Left lung (tissue), 4 donors: ENCODE measurements at regions not wholly inside any gene's neighbourhood (a gene's known extent, or its start where the extent isn't known, plus 50 kb on each side); places are given as distances from the start of the nearest gene placed in this dataset.

ENCODE experiments used
- ATAC-seq: fragments of 200-7000 bp; cut with Tn5 transposase; one replicate; pipeline ENCODE4 v1.9.1; 2020; ENCODE audit warnings: moderate library complexity
- DNase-seq, 4 donors: peaks; one replicate each; pipeline ENCODE4 v3.0.0-alpha.2; 2013 to 2020
- H3K27ac ChIP-seq, 2 donors: fragments of 200-600 bp; sonication (generic) in 1 of 2; one replicate each; pipeline versions ENCODE4 v1.5.0 to v1.8.0; 2020 to 2021
- H3K27me3 ChIP-seq, 2 donors: fragments of 200-600 bp; sonication (generic) in 1 of 2; one replicate each; pipeline versions ENCODE4 v1.5.0 to v1.8.0; 2020 to 2021
- H3K36me3 ChIP-seq, 2 donors: fragments of 200-600 bp; sonication (generic) in 1 of 2; one replicate each; pipeline versions ENCODE4 v1.5.0 to v1.8.0; 2020 to 2021
- H3K4me1 ChIP-seq, 2 donors: fragments of 200-600 bp; one replicate each; pipeline ENCODE4 v1.8.0; 2021
- H3K4me3 ChIP-seq, 2 donors: fragments of 200-600 bp; sonication (generic) in 1 of 2; one replicate each; pipeline versions ENCODE4 v1.5.0 to v1.8.0; 2020 to 2021; ENCODE audit warnings: mild to moderate bottlenecking in 1 of 2
- H3K9me3 ChIP-seq, 2 donors: fragments of 200-600 bp; sonication (generic) in 1 of 2; one replicate each; pipeline versions ENCODE4 v1.5.0 to v1.8.0; 2020 to 2021
- intact Hi-C, 2 donors: fragments of 100-400 bp; cut with DNase I; formaldehyde crosslinking; loops; one replicate each; pipeline versions ENCODE4 v1.11.2 to v1.14.2; 2022
- TF ChIP-seq, protein P1 (sequence below), 2 donors: fragments of 200-600 bp; sonication (generic) in 1 of 2; IDR thresholded peaks; one replicate each; pipeline versions ENCODE4 v1.5.0 to v1.8.0; 2021; ENCODE audit warnings: antibody characterized with exemption in 2 of 2
- donor health status: DM: no; HTN: yes; CAD: no.
- donor health status: DM: no; HTN: no; CAD: no.

GRCh38 chr6:63427951-63428350 is 108.2 kb upstream of the LGSN start:
- TF ChIP-seq, protein P1, sequence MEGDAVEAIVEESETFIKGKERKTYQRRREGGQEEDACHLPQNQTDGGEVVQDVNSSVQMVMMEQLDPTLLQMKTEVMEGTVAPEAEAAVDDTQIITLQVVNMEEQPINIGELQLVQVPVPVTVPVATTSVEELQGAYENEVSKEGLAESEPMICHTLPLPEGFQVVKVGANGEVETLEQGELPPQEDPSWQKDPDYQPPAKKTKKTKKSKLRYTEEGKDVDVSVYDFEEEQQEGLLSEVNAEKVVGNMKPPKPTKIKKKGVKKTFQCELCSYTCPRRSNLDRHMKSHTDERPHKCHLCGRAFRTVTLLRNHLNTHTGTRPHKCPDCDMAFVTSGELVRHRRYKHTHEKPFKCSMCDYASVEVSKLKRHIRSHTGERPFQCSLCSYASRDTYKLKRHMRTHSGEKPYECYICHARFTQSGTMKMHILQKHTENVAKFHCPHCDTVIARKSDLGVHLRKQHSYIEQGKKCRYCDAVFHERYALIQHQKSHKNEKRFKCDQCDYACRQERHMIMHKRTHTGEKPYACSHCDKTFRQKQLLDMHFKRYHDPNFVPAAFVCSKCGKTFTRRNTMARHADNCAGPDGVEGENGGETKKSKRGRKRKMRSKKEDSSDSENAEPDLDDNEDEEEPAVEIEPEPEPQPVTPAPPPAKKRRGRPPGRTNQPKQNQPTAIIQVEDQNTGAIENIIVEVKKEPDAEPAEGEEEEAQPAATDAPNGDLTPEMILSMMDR (IDR thresholded peaks at IDR 0.05) = no peak
- H3K4me3 ChIP-seq = no peak overlapping the region
- no peak for DNase-seq
- no peaks in the 10 kb centered on the region for H3K27me3 ChIP-seq
- H3K36me3 ChIP-seq = no peaks in the 10 kb centered on the region
- intact Hi-C loops = no loop called here
- H3K9me3 ChIP-seq = peaks cover 0 to 3% of the 10 kb centered on the region in 2 donors
- H3K4me1 ChIP-seq = no peaks in the 10 kb centered on the region
- H3K27ac ChIP-seq = no peak overlapping the region
- ATAC-seq = no peak

DNA sequence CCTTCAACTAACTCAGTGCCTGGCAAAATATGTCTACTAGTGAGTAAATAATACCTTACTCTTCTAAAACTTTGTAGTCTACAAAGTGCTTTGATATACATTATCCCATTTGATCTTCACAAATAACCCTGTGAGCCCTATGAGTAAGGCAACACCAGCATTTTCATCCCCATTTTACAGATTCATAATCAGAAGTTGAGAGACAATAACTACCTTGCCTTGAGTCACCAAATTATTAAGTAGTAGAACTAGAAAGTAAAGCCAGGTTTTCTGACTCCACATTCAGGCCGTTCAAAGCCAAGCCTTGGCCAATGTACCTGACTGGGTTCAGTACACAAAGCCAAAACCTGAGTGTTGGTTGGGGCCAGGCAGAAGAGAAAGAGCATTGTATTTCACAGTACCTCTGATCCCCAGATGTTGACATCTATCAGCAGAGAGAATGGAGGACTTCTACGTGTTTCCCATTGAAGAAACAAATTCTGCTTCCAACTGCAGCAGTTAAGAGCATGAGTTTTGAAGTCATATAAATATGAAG is 111.3 kb upstream of the LGSN start:
- Histone ChIP-seq H3K27ac (no peak overlapping the region), H3K36me3 (no peaks in the 10 kb centered on the region), H3K4me1 (no peaks in the 10 kb centered on the region), H3K9me3 (no peaks in the 10 kb centered on the region), H3K27me3 (no peaks in the 10 kb centered on the region), H3K4me3 (no peak overlapping the region)
- DNase-seq (no peak), ATAC-seq (no peak)
- intact Hi-C loops = no loop called here
- TF ChIP-seq, protein P1 (IDR thresholded peaks at IDR 0.05) = no peak

- DNase-seq (no peak), ATAC-seq (no peak)
- intact Hi-C loops = no loop called here
- Histone ChIP-seq H3K27me3 (no peaks in the 10 kb centered on the region), H3K4me3 (no peak overlapping the region), H3K27ac (no peak overlapping the region), H3K9me3 (no peaks in the 10 kb centered on the region), H3K4me1 (no peaks in the 10 kb centered on the region), H3K36me3 (no peaks in the 10 kb centered on the region)
- TF ChIP-seq, protein P1 (IDR thresholded peaks at IDR 0.05) = no peak
Measured at GRCh38 chr6:63434943-63435342, 115.2 kb upstream of the LGSN start.

DNA sequence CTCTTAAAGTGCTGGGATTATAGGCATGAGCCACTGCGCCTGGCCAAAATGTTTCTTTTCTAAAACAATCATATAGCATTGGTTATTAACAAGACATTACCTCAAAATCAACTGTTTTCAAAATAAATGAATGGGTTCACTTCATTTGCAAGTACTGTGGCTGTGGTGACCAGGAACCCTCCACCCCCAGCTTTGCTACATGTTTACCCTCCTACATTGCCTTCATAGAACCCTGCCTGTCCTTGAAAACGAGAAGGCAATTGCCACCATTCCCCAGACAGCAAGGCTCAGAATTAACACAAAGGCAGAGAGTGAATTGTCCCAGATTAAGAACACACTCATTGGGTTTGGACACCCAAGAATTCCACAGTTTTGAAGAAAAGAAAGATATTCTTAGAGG is 116.6 kb upstream of the LGSN start:
- ATAC-seq (no peak), DNase-seq (no peak)
- no peaks in the 10 kb centered on the region for H3K4me1 ChIP-seq
- no peaks in the 10 kb centered on the region for H3K9me3 ChIP-seq
- intact Hi-C loops = no loop called here
- no peak overlapping the region for H3K4me3 ChIP-seq
- TF ChIP-seq, protein P1 (IDR thresholded peaks at IDR 0.05) = no peak
- H3K36me3 ChIP-seq = no peaks in the 10 kb centered on the region
- no peaks in the 10 kb centered on the region for H3K27me3 ChIP-seq
- no peak overlapping the region for H3K27ac ChIP-seq

GRCh38 chr6:63437058-63437457 is 117.3 kb upstream of the LGSN start:
- ATAC-seq (no peak), DNase-seq (no peak)
- Histone ChIP-seq H3K27me3 (no peaks in the 10 kb centered on the region), H3K36me3 (no peaks in the 10 kb centered on the region), H3K4me1 (no peaks in the 10 kb centered on the region), H3K4me3 (no peak overlapping the region), H3K27ac (no peak overlapping the region), H3K9me3 (no peaks in the 10 kb centered on the region)
- intact Hi-C loops = no loop called here
- TF ChIP-seq, protein P1 (IDR thresholded peaks at IDR 0.05) = no peak
